Lower lobe of right lung (tissue), 2 donors: ENCODE measurements at regions not wholly inside any gene's neighbourhood (a gene's known extent, or its start where the extent isn't known, plus 50 kb on each side); places are given as distances from the start of the nearest gene placed in this dataset.

ENCODE experiments used
- ATAC-seq, 2 donors: fragments of 200-7000 bp; cut with Tn5 transposase; one replicate each; pipeline ENCODE4 v1.9.1; 2020 to 2022; ENCODE audit warnings: mild to moderate bottlenecking in 2 of 2, moderate library complexity in 2 of 2
- DNase-seq: peaks from one replicate; pipeline ENCODE4 v3.0.0-alpha.2; 2020
- H3K27ac ChIP-seq: fragments of 200-600 bp; one replicate; pipeline ENCODE4 v1.8.0; 2022
- H3K27me3 ChIP-seq: fragments of 200-600 bp; one replicate; pipeline ENCODE4 v1.8.0; 2022; ENCODE audit warnings: low read depth
- H3K36me3 ChIP-seq: fragments of 200-600 bp; one replicate; pipeline ENCODE4 v1.8.0; 2022; ENCODE audit warnings: mild to moderate bottlenecking
- H3K4me1 ChIP-seq: fragments of 200-600 bp; one replicate; pipeline ENCODE4 v1.8.0; 2022
- H3K4me3 ChIP-seq: fragments of 200-600 bp; one replicate; pipeline ENCODE4 v1.8.0; 2022; ENCODE audit warnings: mild to moderate bottlenecking
- H3K9me3 ChIP-seq: fragments of 200-600 bp; one replicate; pipeline ENCODE4 v1.8.0; 2022
- intact Hi-C: fragments of 100-400 bp; cut with DNase I; formaldehyde crosslinking; loops from one replicate; pipeline ENCODE4 v1.11.0; 2022
- TF ChIP-seq, protein P1 (sequence below): fragments of 200-600 bp; IDR thresholded peaks from one replicate; pipeline ENCODE4 v1.8.0; 2022; ENCODE audit warnings: antibody characterized with exemption, mild to moderate bottlenecking
- donor health status: DM: no; HTN: yes; CAD: no; lungs with severe emphysema.

DNA sequence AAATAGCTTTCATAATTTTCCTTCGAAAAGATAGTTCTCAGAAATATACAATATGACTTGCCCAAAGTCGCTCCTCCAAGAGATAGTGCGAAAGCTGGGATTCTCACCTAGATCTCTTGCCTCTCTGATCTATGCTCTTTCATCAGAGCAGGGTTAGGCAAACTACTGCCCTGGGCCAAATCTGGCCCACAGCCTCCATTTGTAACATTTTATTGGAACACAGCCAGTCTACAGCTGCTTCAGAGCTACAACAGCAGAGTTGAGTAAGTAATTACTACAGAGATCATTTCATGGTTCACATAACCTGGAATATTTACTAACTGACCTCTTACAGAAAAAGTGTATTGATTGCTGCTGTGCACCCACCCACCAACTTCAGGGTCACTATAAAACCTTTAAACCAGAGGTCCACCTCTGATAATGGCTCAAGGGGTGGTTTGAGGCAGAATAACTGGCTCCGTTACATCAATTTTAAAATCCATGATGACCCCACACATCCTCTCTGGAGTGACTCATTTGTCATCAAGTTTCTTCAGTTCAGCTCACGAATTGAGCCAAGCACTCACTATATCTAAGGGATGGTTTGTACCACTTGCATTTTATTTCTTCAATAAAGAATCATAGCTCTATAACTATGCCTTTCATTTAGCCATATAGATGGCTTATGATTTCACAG lies 1019.0 kb downstream of the XPNPEP1 start:
- ATAC-seq (no peak), DNase-seq (no peak)
- Histone ChIP-seq H3K4me3 (no peak overlapping the region), H3K4me1 (no peaks in the 10 kb centered on the region), H3K27ac (no peak overlapping the region), H3K27me3 (no peaks in the 10 kb centered on the region), H3K36me3 (no peaks in the 10 kb centered on the region), H3K9me3 (no peaks in the 10 kb centered on the region)
- TF ChIP-seq, protein P1, sequence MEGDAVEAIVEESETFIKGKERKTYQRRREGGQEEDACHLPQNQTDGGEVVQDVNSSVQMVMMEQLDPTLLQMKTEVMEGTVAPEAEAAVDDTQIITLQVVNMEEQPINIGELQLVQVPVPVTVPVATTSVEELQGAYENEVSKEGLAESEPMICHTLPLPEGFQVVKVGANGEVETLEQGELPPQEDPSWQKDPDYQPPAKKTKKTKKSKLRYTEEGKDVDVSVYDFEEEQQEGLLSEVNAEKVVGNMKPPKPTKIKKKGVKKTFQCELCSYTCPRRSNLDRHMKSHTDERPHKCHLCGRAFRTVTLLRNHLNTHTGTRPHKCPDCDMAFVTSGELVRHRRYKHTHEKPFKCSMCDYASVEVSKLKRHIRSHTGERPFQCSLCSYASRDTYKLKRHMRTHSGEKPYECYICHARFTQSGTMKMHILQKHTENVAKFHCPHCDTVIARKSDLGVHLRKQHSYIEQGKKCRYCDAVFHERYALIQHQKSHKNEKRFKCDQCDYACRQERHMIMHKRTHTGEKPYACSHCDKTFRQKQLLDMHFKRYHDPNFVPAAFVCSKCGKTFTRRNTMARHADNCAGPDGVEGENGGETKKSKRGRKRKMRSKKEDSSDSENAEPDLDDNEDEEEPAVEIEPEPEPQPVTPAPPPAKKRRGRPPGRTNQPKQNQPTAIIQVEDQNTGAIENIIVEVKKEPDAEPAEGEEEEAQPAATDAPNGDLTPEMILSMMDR: no peak
- intact Hi-C loops: no loop called here

DNA sequence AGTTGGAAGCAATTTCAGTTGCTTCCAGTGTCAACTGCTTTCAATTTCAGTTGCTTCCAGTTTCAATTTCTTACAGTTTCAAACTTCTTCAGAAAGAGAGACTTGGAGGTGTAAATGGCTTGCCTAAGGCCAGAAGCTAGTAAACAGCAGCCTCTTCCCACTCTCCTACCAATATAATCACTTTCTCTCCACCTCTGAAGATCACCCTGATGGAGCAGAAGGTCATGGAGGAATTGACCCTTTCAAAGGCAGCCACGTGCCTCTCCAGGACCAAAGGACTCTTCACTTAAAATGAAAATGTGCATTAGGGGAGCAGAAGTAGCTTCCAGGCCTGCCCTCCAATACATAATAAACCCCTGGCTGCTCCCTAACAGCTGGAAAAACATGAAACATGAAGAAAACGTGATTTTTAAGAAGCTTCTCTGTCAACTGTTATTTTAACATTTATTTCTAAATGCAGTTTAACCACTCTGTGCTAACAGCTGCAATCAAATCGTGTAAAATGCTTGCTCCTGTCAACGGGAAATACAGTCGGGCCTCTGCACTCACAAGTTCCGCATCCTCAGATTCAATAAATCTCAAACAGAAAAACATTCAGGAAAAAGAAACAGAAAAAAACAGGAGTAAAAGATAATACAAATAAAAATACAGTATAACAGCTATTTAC lies 1020.6 kb downstream of the XPNPEP1 start:
- no peak overlapping the region for H3K4me3 ChIP-seq
- no peaks in the 10 kb centered on the region for H3K9me3 ChIP-seq
- H3K27ac ChIP-seq: no peak overlapping the region
- TF ChIP-seq, protein P1: no peak
- H3K27me3 ChIP-seq: no peaks in the 10 kb centered on the region
- ATAC-seq: no peak
- H3K4me1 ChIP-seq: no peaks in the 10 kb centered on the region
- H3K36me3 ChIP-seq: no peaks in the 10 kb centered on the region
- intact Hi-C loops: no loop called here
- no peak for DNase-seq

DNA sequence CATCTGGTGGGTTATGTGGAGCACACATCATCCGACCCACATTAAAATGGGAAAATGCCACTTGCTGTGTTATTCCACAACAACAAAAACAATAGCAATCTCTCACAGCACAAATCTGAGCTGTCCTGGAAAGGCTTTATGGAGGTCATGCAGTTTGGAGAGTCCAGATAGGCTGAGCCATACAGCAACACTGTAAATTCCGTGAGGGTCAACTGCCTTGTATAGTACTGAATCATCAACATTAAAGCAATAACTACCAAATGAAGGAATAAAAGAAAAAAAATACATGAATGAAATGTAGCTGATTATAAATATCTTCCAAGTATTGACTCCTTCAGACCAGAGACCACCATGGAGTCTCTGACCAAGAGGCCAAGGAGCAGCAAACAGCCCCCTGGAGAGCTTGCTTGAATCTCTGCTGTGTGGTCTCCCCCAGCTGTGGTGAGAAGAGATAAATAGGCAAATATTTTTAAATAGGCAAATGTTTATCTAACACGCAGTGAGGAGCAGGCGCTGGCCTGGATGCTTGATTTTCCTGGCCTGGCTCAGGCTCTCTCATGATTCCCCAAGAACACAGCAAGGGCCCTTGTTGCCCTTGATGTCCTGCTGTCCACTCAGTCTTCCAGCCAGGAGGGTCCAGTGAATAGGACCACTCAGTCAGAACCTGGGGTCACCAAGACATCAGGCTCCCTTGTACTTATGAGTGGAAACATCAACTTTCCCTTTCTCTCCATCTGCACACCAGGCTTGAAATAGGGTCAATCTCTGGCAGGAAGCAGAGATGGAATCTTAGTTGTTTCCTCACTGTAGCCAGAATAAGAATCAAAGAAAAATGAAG lies 1021.3 kb downstream of the XPNPEP1 start:
- Histone ChIP-seq H3K4me3 (no peak overlapping the region), H3K36me3 (no peaks in the 10 kb centered on the region), H3K9me3 (no peaks in the 10 kb centered on the region), H3K27ac (no peak overlapping the region), H3K4me1 (no peaks in the 10 kb centered on the region), H3K27me3 (no peaks in the 10 kb centered on the region)
- no peak for DNase-seq
- intact Hi-C loops: no loop called here
- TF ChIP-seq, protein P1: no peak
- no peak for ATAC-seq

DNA sequence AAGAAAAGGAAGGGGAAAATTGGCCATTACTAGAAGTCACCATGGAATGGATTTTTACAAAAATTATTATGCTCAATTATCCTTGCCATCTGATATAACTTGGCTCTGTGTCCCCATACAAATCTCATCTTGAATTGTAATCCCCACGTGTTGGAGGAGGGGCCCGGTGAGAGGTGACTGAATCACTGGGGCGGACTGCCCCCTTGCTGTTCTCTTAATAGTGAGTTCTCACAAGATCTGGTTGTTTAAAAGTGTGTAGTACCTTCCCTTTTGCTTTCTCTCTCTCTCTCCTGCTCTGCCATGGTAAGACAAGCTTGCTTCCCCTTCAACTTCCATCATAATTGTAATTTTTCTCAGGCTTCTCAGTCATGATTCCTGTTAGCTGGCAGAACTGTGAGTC lies 1023.6 kb downstream of the XPNPEP1 start:
- H3K27ac ChIP-seq: no peak overlapping the region
- TF ChIP-seq, protein P1: no peak
- H3K36me3 ChIP-seq: no peaks in the 10 kb centered on the region
- no peaks in the 10 kb centered on the region for H3K27me3 ChIP-seq
- ATAC-seq (no peak), DNase-seq (no peak)
- H3K9me3 ChIP-seq: no peaks in the 10 kb centered on the region
- intact Hi-C loops: no loop called here
- H3K4me1 ChIP-seq: no peaks in the 10 kb centered on the region
- no peak overlapping the region for H3K4me3 ChIP-seq

DNA sequence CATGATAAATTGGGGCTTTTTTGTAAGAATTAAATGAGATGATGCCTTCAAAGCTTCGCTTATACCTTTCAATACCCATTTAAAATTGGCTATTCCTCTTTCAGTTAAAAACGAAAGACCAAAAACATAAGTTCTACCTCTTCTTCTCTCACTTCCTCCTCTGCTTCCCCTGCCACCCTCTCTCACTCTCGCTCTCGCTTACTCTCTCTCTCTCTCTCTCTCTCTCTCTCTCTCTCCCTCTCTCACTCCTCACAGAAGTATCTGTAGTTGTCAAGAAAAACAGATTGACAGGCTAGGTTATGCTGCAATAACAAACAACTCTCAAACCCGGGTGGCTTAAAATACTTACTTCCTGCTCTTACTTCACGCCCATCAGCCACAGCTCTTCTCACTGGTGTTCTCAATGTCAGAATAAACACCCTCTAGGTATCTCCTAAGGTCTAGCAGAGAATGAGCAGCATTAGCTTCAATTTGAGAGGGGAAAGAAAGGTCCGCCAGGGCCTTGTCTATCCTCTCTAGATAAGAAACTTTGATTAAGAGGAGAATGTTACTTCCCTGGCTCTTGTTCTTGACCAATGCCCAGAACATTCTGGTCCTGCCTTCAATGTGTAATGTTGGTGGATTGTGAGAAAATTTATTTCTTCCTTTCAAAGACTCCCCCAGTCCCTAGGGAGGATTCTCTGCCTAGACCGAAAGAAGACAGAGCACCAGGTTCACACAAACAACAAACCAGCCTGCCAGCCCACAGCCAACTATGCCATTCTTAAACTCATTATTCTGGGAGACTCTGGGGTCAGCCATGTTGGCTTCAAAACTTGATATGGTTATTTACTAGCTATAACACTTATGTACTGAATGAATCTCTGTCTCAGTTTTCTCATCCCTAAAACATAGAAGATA lies 1028.7 kb downstream of the XPNPEP1 start:
- no peak for ATAC-seq
- Histone ChIP-seq H3K9me3 (no peaks in the 10 kb centered on the region), H3K4me1 (no peaks in the 10 kb centered on the region), H3K4me3 (no peak overlapping the region), H3K27ac (no peak overlapping the region), H3K36me3 (no peaks in the 10 kb centered on the region), H3K27me3 (no peaks in the 10 kb centered on the region)
- TF ChIP-seq, protein P1: no peak
- intact Hi-C loops: no loop called here
- no peak for DNase-seq
